ENCODE measurements at regions not wholly inside any gene's neighbourhood (a gene's known extent, or its start where the extent isn't known, plus 50 kb on each side); places are given as distances from the start of the nearest gene placed in this dataset.

- TF ChIP-seq OSR1 (CRISPR knock-in tag; IDR thresholded peaks at IDR 0.05) (no peak), ZFP30 (CRISPR knock-in tag; IDR thresholded peaks at IDR 0.05) (no peak)
Measured at GRCh38 chr19:30978639-30979038, 370.6 kb downstream of the TSHZ3 start.

Measured in SK-N-SH treated with all-trans-retinoic acid at 6 μM for 48 hours (cell line).